Omental fat pad (tissue), 3 donors: ENCODE measurements at regions not wholly inside any gene's neighbourhood (a gene's known extent, or its start where the extent isn't known, plus 50 kb on each side); places are given as distances from the start of the nearest gene placed in this dataset.

ENCODE experiments used
- ATAC-seq: fragments of 150-250 bp; one replicate; pipeline ENCODE4 v1.9.1; 2016; ENCODE audit warnings: mild to moderate bottlenecking, moderate library complexity; ENCODE audit not compliant: low FRiP score
- DNase-seq: peaks from one replicate; pipeline ENCODE4 v3.0.0-alpha.2; 2019; ENCODE audit warnings: low spot score
- TF ChIP-seq, protein P1 (sequence below), 3 donors: fragments of 450-650 bp; IDR thresholded peaks; one replicate each; pipeline ENCODE4 v1.5.1; 2016 to 2017; ENCODE audit warnings: antibody characterized with exemption in 3 of 3, mild to moderate bottlenecking in 3 of 3, moderate library complexity in 2 of 3

GRCh38 chr5:40412771-40413170, 266.9 kb upstream of the PTGER4 start:
- TF ChIP-seq, protein P1, sequence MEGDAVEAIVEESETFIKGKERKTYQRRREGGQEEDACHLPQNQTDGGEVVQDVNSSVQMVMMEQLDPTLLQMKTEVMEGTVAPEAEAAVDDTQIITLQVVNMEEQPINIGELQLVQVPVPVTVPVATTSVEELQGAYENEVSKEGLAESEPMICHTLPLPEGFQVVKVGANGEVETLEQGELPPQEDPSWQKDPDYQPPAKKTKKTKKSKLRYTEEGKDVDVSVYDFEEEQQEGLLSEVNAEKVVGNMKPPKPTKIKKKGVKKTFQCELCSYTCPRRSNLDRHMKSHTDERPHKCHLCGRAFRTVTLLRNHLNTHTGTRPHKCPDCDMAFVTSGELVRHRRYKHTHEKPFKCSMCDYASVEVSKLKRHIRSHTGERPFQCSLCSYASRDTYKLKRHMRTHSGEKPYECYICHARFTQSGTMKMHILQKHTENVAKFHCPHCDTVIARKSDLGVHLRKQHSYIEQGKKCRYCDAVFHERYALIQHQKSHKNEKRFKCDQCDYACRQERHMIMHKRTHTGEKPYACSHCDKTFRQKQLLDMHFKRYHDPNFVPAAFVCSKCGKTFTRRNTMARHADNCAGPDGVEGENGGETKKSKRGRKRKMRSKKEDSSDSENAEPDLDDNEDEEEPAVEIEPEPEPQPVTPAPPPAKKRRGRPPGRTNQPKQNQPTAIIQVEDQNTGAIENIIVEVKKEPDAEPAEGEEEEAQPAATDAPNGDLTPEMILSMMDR (IDR thresholded peaks at IDR 0.05) = no peak
- DNase-seq = no peak
- no peak for ATAC-seq

- TF ChIP-seq, protein P1 (IDR thresholded peaks at IDR 0.05) = no peak
- no peak for DNase-seq
- ATAC-seq = peak; percentile 69
These were observed 268.6 kb upstream of the PTGER4 start for GRCh38 chr5:40410964-40411635.

- DNase-seq (no peak), ATAC-seq (peak; percentile 71)
- TF ChIP-seq, protein P1 (IDR thresholded peaks at IDR 0.05) = no peak
These were observed 269.4 kb upstream of the PTGER4 start for GRCh38 chr5:40410231-40410861.

DNA sequence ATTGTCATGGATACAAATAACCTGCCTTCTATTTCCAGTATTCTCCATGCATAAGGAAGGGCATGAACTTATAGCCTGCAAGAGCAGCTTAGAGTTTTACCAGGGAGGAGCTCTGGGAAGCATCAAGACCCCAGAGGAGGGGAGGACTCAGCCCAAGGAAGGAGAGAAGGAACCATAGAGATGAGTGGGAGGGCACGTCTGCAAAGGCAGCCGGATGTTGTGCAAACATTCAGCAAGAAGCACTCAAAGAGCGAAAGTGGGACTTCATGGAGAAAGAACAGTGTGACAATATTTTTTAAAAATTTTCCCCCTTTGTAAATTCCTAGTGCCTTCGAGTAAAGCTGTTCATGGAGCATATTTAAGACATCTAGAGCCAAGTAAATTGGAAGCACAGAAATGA, 270.1 kb upstream of the PTGER4 start:
- TF ChIP-seq, protein P1 (IDR thresholded peaks at IDR 0.05) = no peak
- no peak for DNase-seq
- ATAC-seq = no peak

- TF ChIP-seq, protein P1 (IDR thresholded peaks at IDR 0.05) = no peak
- ATAC-seq = no peak
These were observed 272.9 kb upstream of the PTGER4 start for GRCh38 chr5:40406741-40407211.

GRCh38 chr5:40405996-40406740, 273.5 kb upstream of the PTGER4 start:
- no peak for DNase-seq
- TF ChIP-seq, protein P1 (IDR thresholded peaks at IDR 0.05) = no peak
- ATAC-seq = no peak

More at GRCh38 chr5:40406741-40407211, 272.9 kb upstream of the PTGER4 start:
- DNase-seq = no peak
